ENCODE measurements at regions not wholly inside any gene's neighbourhood (a gene's known extent, or its start where the extent isn't known, plus 50 kb on each side); places are given as distances from the start of the nearest gene placed in this dataset.

GRCh38 chr3:62968128-62968527, 92.9 kb upstream of the CADPS start:
- H3K27me3 Mint-ChIP-seq (ENCODE audit: unreplicated experiment) = no peaks in the 10 kb centered on the region
- TF ChIP-seq CTCF (IDR thresholded peaks at IDR 0.05; ENCODE audit: partially characterized antibody, unreplicated experiment) = no peak
- no peaks in the 10 kb centered on the region for H3K36me3 Mint-ChIP-seq (ENCODE audit: unreplicated experiment)
- no peaks in the 10 kb centered on the region for H3K4me1 Mint-ChIP-seq (ENCODE audit: low read depth, unreplicated experiment)
- H3K27ac Mint-ChIP-seq (ENCODE audit: unreplicated experiment) = no peak overlapping the region
- peaks cover 1% of the 10 kb centered on the region for H3K9me3 Mint-ChIP-seq (ENCODE audit: unreplicated experiment)
- no peak for DNase-seq
- H3K4me3 Mint-ChIP-seq (ENCODE audit: unreplicated experiment) = no peak overlapping the region

DNA sequence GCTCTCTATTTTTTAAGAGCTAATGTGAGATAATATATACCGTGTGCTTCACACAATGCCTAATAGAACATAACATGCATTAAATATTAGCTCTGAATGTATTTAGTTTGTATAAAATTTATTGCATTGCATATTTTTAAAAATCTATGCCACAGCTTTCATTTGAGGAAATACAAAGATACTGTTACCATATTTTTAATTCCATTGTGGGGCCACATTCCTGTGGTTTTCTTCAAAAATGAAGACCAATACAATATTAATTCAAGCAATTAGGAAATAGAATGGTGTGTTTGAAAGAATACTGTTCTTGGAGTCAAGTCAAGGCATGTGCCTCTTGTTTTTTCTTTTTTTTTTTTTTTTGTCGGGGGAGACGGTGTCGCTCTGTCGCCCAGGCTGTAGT, 95.4 kb upstream of the CADPS start:
- no peaks in the 10 kb centered on the region for H3K4me1 Mint-ChIP-seq (ENCODE audit: low read depth, unreplicated experiment)

GRCh38 chr3:62975566-62975965, 100.3 kb upstream of the CADPS start:
- H3K27ac Mint-ChIP-seq (ENCODE audit: unreplicated experiment) = no peak overlapping the region
- TF ChIP-seq CTCF (IDR thresholded peaks at IDR 0.05; ENCODE audit: partially characterized antibody, unreplicated experiment) = no peak
- H3K27me3 Mint-ChIP-seq (ENCODE audit: unreplicated experiment) = no peaks in the 10 kb centered on the region
- H3K4me3 Mint-ChIP-seq (ENCODE audit: unreplicated experiment) = no peak overlapping the region
- H3K4me1 Mint-ChIP-seq (ENCODE audit: low read depth, unreplicated experiment) = no peaks in the 10 kb centered on the region
- no peaks in the 10 kb centered on the region for H3K36me3 Mint-ChIP-seq (ENCODE audit: unreplicated experiment)
- H3K9me3 Mint-ChIP-seq (ENCODE audit: unreplicated experiment) = no peaks in the 10 kb centered on the region
- no peak for DNase-seq

More for the DNA sequence above, 95.4 kb upstream of the CADPS start:
- no peak overlapping the region for H3K27ac Mint-ChIP-seq (ENCODE audit: unreplicated experiment)
- H3K36me3 Mint-ChIP-seq (ENCODE audit: unreplicated experiment) = no peaks in the 10 kb centered on the region
- H3K27me3 Mint-ChIP-seq (ENCODE audit: unreplicated experiment) = no peaks in the 10 kb centered on the region
- H3K9me3 Mint-ChIP-seq (ENCODE audit: unreplicated experiment) = peaks cover 1% of the 10 kb centered on the region
- no peak overlapping the region for H3K4me3 Mint-ChIP-seq (ENCODE audit: unreplicated experiment)
- TF ChIP-seq CTCF (IDR thresholded peaks at IDR 0.05; ENCODE audit: partially characterized antibody, unreplicated experiment) = no peak
- DNase-seq = no peak

DNA sequence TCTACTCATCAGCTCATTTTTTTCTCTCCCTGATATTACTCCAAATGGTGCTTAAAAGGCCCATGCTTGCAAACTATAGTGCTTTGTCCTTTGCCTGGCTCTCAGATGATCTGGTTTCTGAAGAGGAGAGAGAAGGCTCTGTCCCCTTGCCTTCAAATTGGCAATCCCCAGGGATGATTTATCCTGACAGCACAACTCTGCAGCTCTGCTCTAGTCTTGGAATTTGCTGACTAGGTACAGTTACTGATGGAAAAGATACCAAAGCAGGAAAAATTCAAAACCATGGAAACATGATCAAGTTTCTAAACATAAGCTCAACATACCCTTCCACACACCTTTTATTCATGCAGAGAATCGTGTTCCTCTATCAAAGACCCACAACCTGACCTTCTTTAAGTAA, 106.7 kb upstream of the CADPS start:
- peaks cover 1% of the 10 kb centered on the region for H3K9me3 Mint-ChIP-seq (ENCODE audit: unreplicated experiment)
- H3K4me3 Mint-ChIP-seq (ENCODE audit: unreplicated experiment) = no peak overlapping the region
- no peaks in the 10 kb centered on the region for H3K36me3 Mint-ChIP-seq (ENCODE audit: unreplicated experiment)
- DNase-seq = no peak
- H3K4me1 Mint-ChIP-seq (ENCODE audit: low read depth, unreplicated experiment) = peaks cover 16% of the 10 kb centered on the region
- TF ChIP-seq CTCF (IDR thresholded peaks at IDR 0.05; ENCODE audit: partially characterized antibody, unreplicated experiment) = no peak
- no peaks in the 10 kb centered on the region for H3K27me3 Mint-ChIP-seq (ENCODE audit: unreplicated experiment)
- H3K27ac Mint-ChIP-seq (ENCODE audit: unreplicated experiment) = no peak overlapping the region

DNA sequence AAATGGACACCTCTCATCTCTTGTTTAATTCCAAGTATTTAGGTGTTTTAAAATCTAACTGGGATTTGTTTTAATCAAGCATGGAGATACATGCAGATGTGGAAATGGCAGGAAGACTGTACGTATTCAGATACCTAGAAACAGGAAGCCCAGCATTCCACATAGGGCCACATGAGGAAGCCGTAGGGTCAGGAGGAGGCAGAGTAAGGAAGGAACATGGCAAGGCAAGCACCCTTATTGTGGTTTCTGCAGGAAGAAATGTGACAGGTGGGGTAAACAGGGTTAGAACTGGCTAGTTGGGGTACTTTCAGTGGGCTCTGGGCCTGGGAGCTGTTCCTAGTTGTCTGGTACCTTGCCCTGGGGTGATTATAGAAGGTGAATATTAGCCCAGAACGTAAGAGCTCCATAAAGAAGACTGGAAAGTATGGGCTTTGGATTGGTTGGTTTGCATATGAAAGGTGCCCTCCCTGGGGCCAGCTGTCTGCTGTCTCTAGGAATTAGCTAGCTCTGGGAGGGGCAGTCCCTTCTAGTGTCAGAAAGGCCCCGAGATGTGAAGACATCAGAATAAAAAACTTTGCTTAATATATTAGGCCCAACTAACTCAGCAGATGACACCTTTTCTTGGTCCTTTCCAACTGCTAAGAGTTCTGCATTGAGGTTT, 107.7 kb upstream of the CADPS start:
- no peak overlapping the region for H3K27ac Mint-ChIP-seq (ENCODE audit: unreplicated experiment)

More for the DNA sequence above, 107.7 kb upstream of the CADPS start:
- no peaks in the 10 kb centered on the region for H3K27me3 Mint-ChIP-seq (ENCODE audit: unreplicated experiment)
- no peak for TF ChIP-seq CTCF (IDR thresholded peaks at IDR 0.05; ENCODE audit: partially characterized antibody, unreplicated experiment)
- H3K4me1 Mint-ChIP-seq (ENCODE audit: low read depth, unreplicated experiment) = peaks cover 16% of the 10 kb centered on the region
- peaks cover 1% of the 10 kb centered on the region for H3K9me3 Mint-ChIP-seq (ENCODE audit: unreplicated experiment)
- no peak for DNase-seq
- H3K36me3 Mint-ChIP-seq (ENCODE audit: unreplicated experiment) = no peaks in the 10 kb centered on the region
- no peak overlapping the region for H3K4me3 Mint-ChIP-seq (ENCODE audit: unreplicated experiment)

Data from glutamatergic neuron (in vitro differentiated cells).